HG02885 (cell line): ENCODE measurements at regions not wholly inside any gene's neighbourhood (a gene's known extent, or its start where the extent isn't known, plus 50 kb on each side); places are given as distances from the start of the nearest gene placed in this dataset.
"Not testable (repeated sequence)": the region's sequence is repeated elsewhere in the genome, so short reads cannot be mapped to it uniquely, and the experiment has no call there.

ENCODE experiments used
- ATAC-seq: cut with Tn5 transposase; IDR thresholded peaks from one replicate; pipeline ENCODE4 v1.9.1; 2021; ENCODE audit warnings: mild to moderate bottlenecking; ENCODE audit not compliant: unreplicated experiment, poor library complexity

DNA sequence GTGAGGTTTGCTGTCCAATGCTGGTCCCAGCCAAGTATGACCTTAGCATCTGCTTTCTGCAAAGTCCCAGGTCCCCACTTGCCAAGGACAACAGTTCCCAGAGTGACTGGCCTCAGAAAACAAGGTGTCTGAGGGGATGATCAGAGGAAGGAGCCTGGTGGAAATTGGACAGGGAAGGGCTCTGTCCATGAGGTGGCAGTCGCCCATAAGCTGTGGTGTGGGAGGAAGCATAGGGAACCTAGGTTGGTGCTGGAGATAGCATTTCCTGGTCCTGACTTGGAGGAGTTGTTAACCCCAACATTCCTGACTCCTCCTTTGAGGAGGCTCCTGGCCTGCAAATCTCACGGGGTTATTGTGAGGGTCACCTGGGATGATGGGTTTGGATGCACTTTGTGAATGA is 77.8 kb downstream of the LIMS4 start:
- peak; percentile 45 for ATAC-seq

DNA sequence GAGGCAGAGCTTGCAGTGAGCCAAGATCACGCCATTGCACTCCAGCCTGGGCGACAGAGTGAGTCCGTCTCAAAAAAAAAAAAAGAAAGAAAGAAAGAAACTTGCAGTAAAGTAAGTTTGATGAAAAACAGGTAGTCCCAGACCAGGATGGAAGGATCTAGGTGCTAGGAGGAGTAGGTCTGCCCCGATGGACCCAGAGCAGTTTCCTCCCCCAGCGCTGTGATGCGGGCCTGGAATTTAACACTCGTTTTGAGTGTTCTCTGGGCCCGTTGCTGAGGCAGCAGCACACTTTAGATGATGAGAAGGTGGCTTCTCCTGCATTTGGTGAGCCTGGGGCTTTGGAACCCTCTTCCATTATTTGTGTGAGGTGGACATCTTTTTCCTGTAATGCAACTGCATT is 80.2 kb downstream of the LIMS4 start:
- not testable (repeated sequence) for ATAC-seq

DNA sequence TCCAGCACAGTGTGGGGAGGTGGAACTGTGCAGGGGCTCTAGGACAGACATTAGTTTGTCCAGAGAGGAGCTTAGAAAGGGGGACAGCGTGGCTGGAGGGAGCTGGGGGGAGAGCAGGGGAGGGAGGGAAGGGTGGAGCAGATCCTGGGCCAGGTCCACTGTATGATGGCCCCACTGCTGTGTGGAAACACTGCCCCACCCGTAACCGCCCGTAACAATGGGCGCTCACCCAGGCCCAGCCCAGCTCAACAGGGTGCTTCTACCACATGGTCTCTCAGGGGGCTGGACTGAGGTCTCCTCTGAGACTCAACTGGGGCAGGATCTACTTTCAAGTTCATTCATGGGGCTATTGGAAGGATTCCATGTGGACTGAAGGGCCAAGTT is 81.6 kb downstream of the LIMS4 start:
- not testable (repeated sequence) for ATAC-seq

DNA sequence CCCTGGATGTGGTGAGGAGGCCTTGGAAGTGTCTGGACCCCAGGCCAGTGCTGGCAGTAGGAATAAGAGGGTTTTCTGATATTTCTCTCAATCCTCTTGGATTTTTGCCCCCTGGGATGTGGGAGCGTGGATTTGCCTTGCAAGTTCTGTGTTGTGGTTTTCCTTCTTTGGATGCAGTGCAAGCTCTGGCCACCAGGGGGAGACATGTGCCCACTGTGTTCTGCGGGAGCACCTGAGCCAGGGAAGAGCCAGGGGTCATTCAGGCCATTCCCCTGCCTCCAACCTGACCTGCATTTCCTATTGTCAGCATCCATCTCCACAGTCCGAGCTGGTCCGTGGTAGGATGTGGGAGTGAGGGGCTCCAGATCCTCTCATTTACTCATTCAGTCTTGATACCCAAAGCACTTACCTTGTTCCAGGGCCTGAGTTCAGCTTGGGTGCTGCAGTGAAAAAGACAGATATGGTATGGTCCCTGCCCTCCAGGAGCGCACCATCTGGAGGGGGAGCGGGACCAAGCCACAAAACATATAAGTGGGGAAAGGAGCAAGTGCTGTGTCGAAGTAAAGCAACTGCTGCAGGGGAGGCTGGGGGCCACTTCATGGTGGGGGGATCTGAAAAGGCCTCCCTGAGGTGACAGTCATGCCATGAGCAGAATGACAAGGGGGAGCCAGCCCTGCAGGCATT is 82.1 kb downstream of the LIMS4 start:
- ATAC-seq, result not testable (repeated sequence)

DNA sequence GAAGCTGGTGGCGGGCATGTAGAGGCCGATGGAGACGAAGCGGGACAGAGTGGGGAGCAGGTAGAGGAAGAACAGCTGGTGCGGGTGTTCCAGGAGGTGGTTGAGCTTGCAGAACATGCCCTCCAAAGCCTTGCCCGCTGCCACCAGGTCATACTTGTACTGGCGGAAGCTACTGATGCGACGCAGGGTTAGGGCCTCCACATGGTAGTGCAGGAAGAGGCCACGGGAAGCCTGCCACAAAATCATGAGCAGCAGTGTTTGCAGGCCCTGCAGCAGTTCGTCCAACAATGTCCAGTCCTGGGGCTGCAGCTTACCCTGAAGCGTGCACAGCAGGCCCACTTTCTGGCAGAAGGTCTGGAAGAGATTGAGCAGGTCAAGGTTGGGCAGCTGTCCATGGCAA is 85.6 kb downstream of the LIMS4 start:
- not testable (repeated sequence) for ATAC-seq

DNA sequence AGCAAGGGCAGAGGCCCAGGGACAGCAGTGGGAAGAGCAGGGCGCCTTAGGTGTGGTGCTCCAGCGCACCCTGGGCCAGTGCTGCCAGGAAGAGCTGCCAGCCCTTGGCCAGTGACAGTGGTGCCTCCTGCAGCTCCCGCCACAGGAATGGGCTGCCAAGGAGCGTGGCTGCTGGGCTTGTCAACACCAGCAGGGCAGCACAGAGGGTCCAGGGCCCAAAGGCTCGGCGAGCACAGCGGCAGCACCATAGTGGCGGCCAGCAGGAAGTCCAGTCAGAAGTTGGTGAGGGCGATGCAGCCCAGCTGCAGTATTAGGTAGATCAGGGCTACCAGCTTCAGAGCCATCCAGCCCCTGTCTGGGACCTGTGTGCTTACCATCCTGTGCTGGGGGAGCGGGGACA is 86.1 kb downstream of the LIMS4 start:
- ATAC-seq, result not testable (repeated sequence)

DNA sequence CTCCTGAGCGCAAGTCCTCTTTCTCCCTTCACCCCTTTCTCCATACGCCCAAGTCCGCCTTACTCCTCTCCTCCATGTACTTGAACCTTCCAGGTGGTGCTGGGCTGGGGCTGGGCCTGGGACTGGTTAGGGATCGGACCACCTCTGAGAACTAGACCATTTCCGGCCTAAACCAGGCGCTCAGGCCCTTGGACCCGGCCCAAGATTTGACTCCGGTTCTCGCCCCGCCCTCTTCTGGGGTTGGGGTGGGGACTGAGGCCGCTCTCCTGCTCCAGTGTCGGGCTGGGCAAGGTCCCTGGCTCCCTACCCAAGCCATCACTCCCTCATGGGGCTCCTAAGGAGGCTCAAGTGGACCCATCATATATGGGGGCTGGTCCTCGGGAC is 87.9 kb downstream of the LIMS4 start:
- not testable (repeated sequence) for ATAC-seq

DNA sequence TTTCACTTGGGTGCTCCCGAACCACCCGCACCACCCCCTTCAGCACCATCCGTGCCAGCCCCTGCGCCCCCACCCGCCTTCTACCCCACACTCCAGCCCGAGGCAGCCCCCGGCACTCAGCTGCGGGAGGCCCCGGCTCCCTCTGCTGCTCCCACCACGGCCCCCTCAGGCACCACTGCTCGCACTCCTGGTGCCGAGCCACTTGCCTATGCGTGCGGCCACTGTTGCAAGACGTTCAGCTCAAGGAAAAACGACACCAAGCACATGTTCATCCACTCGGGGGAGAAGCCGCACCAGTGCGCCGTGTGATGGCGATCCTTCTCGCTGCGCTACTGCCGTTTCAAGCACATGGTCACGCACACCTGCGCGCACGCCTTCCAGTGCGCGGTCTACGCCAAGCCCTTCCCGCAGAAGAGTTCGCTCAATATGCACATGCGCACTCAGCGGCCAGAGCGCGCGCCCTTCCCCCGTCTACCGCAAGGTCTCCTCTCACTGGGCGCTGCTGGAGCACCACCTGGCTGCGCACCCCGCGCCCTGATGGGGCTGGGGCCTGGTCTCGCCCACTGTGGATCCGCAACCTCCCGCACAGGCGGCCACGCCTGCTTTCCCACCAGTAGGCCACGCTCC is 88.4 kb downstream of the LIMS4 start:
- not testable (repeated sequence) for ATAC-seq

DNA sequence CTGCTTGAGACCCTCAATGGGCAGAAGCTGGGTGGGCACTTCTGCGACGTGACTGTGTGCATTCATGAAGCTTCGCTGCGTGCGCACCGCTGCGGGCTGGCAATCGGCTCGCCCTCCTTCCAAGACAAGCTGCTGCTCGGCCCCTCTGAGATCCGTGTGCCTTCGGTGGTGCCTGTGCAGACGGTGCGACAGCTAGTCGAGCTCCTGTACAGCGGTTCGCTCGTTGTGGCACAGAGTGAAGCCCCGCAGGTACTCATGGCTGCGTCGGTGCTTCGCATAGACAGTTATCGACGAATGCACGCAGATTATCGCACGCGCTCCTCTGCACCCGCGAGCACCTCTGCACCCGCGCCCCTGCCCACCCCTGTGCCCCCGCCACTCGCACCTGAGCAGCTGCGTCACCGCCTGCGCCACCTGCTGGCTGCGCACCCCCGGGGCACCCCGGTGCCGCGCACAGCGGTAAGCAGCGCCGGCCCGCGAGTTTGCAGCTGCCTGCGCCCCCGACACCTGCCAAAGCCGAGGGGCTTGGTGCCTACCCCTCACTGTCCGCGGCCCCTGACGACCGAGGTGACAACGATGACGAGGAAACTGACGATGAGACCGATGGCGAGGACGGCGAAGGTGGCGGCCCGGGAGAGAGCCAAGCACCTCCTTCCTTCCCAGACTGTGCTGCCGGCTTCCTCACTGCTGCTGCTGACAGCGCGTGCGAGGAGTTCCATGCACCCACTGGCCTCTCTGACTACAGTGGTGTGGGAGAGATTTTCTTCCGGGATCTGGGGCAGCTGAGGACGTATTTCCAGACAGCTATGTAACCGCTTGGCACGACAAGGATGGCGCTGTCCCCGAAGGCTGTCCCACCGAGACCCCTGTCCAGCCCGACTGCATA is 89.2 kb downstream of the LIMS4 start:
- not testable (repeated sequence) for ATAC-seq

DNA sequence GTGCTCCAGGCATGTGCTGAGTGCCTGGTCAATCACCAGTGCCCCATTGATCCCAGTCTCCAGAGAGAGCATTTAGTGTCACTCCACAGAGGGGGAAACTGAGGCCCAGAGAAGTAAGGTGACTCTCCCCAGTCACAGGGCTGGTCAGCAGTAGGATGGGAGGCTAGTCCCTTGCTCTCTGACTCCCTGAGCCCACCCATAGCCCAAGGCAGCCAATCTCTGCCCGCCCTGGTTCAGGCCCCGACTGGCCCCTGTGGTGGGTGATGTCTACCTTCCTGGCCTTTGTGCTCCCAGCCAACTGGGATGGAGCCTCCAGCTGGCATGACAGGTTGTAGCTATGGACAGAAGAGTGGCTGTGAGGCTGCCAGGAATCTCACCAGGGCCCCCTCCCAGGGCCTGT is 99.1 kb downstream of the LIMS4 start:
- not testable (repeated sequence) for ATAC-seq

DNA sequence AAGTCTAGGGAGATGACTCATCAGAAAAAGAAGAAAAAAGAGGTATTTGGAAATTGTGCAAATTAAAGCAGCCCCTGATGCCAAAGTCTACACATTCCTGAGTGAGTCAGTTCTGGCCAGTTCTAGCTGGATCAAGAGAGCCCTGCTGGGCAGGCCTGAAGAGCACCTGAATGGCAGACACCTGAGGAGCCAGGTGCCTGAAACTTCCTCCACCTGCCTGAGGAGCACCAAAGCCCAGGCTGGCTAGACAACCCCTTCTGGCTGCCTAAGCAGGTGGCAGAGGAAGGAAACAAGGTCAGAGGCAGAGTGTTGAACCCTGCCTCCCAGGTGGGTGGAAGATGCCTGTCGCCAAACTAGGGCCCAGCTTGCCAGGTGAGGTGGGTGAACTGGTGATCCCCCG is 101.0 kb downstream of the LIMS4 start:
- ATAC-seq, result not testable (repeated sequence)

DNA sequence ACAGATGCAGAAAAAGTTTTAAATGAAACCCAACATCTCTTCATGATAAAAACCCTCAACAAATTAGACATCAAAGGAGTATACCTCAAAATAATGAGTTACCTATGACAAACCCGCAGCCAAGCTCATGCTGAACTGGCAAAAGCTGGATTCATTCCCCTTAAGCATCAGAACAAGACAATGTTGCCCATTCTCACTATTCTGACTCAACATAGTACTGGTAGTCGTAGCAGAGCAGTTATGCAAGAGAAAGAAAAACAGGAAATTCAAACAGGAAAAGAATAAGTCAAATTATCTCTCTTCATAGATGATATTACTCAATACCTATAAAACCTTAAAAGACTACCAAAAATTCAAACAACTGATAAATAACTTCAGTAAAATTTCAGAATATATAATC is 115.0 kb downstream of the LIMS4 start:
- not testable (repeated sequence) for ATAC-seq

DNA sequence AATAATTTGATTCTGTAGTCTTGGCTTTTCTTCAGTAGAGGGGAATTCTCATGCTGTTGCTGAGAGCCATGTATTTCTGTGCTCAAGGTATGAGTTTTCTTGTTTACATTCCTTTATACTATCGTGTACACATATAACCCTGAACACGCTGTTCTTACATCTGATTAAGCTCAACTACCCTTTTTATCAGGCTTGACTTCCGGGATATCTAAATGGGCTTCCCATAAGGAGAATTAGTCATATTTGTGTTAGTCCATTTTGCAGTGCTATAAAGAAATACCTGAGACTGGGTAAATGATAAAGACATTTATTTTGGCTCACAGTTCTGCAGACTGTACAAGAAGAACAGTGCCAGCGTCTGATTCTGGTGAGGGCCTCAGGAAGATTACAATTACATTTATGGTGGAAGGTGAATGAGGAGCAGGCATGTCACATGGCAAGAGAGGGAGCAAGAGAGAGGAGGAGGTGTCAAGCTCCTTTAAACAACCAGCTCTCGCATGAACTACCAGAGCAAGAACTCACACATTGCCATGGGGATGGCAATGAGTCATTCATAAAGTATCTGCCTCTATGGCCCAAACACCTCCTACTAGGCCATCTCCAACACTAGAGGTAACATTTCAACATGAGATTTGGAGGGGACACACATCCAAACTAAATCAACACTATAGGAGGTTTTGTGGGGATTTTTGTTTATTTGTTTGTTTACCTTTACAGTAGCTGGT is 118.2 kb downstream of the LIMS4 start:
- not testable (repeated sequence) for ATAC-seq

DNA sequence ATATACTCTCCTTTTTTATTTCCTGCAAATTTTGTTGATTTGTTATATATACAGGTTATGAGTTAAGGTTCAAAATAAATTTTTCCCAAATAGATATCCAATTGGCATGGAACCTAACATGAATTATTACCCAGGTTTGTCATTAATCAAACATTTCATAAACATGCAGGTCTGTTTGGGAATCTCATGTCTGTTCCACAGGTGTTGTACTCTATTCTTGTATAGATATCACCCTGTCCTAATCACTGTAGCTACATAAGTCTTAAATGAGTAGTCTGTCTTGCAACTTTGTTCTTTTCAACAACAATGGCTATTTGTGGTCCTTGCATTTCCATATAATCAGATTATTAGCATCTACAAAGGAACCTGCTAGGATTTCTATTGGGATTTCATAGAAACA is 121.9 kb downstream of the LIMS4 start:
- ATAC-seq, result not testable (repeated sequence)

DNA sequence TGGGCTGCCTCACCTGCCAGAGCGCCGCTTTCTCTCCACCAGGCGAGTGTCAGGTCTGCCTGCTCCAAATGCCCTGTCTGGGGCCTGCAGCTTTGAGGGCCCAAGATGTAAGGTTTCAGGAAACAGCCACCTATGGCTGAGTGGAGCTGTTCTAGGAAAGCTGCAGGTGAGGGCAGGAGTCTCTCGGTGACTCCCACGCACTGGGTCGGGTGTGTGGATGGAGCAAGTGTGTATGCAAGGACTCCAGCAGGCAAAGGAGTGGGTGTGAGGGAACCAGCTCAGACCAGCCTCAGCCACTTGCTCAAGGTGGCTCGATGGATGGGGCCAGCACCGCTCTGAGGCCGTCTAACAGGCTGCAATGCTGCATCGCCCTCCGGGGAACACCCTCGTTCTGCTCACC is 123.7 kb downstream of the LIMS4 start:
- ATAC-seq, result not testable (repeated sequence)

DNA sequence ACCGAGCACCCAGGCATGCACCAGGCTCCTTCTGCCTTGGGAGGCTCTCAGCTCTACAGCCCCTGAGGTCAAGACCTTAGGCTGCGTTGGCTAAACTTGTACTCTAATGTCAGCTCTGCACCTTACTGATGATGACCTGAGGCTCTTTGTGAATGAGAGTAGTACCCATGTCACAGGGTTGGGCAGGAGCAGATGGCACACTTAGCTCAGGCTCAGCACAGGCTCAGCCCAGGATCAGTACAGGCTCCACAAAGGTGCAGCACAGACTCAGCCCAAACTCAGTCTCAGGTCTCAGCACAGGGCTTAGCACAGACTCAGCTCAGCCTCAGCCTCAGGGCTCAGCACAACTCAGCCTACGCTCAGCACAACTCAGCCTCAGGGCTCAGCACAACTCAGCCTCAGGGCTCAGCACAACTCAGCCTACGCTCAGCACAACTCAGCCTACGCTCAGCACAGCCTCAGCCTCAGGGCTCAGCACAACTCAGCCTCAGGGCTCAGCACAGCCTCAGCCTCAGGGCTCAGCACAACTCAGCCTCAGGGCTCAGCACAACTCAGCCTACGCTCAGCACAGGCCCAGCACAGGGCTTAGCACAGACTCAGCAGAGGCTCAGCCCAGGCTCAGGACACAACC is 128.1 kb downstream of the LIMS4 start:
- ATAC-seq, result not testable (repeated sequence)

DNA sequence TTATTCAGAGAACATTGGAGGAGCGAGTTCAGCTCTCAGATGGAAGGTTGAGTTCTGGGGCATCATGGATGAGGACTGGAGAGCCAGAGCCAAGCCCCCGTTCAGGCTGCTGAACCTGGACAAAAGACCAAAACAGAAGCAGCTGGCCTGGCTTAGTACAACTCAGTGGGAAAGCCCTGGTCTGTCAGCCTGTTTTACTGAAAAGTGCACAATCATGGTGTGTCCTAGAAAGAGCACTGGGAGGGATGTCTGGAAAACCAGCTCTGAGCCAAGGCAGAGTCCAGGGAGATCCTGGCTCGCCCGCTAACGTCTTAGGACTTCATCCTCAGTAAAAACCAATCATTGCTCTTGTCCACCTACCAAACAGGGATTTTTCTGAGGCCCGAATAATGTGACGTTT is 129.7 kb upstream of the MTLN start:
- ATAC-seq, result not testable (repeated sequence)

DNA sequence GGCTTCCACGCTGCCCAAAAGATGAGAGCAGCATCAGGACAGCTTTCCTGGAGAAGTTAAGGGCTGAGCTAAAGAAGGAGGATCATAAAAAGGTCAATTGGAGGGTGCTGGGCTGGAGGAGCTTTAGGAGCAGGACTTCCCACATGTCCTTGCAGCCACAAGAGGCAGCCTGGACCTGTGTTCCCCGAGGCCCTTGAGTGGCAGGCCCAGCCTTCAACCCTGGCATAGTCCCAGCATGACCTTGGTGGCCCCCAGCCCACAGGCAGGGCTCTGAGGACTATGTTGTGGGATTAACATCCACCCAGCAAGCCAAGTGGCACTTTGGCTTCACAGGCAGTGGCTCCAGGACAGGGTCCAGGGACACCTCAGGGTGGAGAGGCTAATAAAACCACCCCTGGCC is 126.8 kb upstream of the MTLN start:
- not testable (repeated sequence) for ATAC-seq

DNA sequence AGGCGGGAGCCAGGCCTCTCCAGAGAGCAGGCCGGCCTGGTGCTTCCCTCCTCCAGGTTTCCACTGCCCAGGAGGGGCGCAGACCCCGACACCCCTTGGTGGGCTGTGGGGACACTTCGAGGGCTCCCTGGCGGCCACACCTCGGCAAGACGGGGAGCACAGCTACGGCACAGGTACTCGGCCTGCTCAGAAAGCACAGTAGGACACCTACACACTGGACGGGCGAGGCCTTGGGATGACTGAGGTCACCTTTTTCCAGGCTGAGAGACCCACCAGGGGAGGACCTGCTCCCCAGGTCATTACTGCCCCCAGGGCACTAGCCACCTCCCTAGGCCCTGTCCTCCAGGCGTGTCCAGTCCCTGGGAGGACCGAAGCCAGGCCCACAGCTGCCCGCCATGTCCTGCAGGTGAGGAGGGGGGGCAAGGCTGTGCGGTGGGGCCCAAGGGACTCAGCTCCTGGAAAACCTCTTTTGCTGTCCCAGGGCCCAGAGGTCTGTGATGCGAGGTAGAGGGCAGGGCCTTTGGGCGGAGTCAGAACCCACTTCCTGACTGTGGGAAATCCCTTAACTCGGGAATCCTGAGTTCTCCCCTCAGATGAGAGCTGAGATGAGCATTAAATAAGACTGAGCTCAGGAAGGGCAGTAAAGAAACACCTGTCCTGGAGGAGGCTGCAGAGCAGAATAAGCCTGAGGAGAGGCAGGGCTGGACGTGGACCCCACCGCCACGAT is 126.1 kb upstream of the MTLN start:
- not testable (repeated sequence) for ATAC-seq
